H1 (cell line): ENCODE measurements at regions not wholly inside any gene's neighbourhood (a gene's known extent, or its start where the extent isn't known, plus 50 kb on each side); places are given as distances from the start of the nearest gene placed in this dataset.

Experiments
- CTCF ChIA-PET: fragments of 300-600 bp; sonication (Branson Sonifier 250); formaldehyde crosslinking; loops from one replicate; lab custom pipeline; 2021; ENCODE audit not compliant: partially characterized antibody; lab: Charles Lee
- POLR2A ChIA-PET: fragments of 300-600 bp; sonication (Branson Sonifier 250); formaldehyde crosslinking; loops from one replicate; lab custom pipeline; 2021; ENCODE audit warnings: inconsistent platforms; ENCODE audit not compliant: partially characterized antibody; lab: Charles Lee
- DNase-seq, 2 experiments: peaks; one replicate each; pipeline versions ENCODE4 v3.0.0 to v3.0.0-alpha.2; 2010 to 2022; ENCODE audit warnings: low spot score in 2 of 2, low read depth in 1 of 2, mixed read lengths in 1 of 2
- FAIRE-seq: peaks from 2 replicates; lab custom pipeline; 2011; peaks lifted over from hg19 to GRCh38; lab: Jason Lieb, UNC
- H2AFZ ChIP-seq: 2 replicates; pipeline ENCODE4 v1.8.1; 2012; ENCODE audit warnings: low read length, inconsistent platforms
- H2AK5ac ChIP-seq: 2 replicates; pipeline ENCODE4 v1.6.1; 2013; ENCODE audit warnings: low read depth, low read length
- H2BK120ac ChIP-seq: replicated peaks from 2 replicates; pipeline ENCODE3; 2013; ENCODE audit warnings: low read depth, low read length, inconsistent platforms
- H2BK12ac ChIP-seq: 2 replicates; pipeline ENCODE4 v1.6.1; 2013; ENCODE audit warnings: low read depth, low read length
- H2BK15ac ChIP-seq: 2 replicates; pipeline ENCODE4 v1.6.1; 2013; ENCODE audit warnings: low read length
- H2BK20ac ChIP-seq: 2 replicates; pipeline ENCODE4 v1.6.1; 2013; ENCODE audit warnings: low read length
- H2BK5ac ChIP-seq: 2 replicates; pipeline ENCODE4 v1.6.1; 2013; ENCODE audit warnings: low read depth, low read length
- H3K14ac ChIP-seq: 2 replicates; pipeline ENCODE4 v1.6.1; 2013; ENCODE audit warnings: inconsistent platforms; ENCODE audit not compliant: insufficient read length
- H3K18ac ChIP-seq: 2 replicates; pipeline ENCODE4 v1.6.1; 2013; ENCODE audit warnings: low read length; ENCODE audit errors: extremely low read depth
- H3K23ac ChIP-seq: 2 replicates; pipeline ENCODE4 v1.6.1; 2013; ENCODE audit warnings: inconsistent platforms; ENCODE audit not compliant: insufficient read length
- H3K23me2 ChIP-seq: 2 replicates; pipeline ENCODE4 v1.6.1; 2013; ENCODE audit warnings: low read depth, low read length
- H3K27ac ChIP-seq: 2 replicates; pipeline ENCODE4 v1.6.1; 2011; ENCODE audit warnings: low read depth, low read length, inconsistent platforms
- H3K27me3 ChIP-seq, 4 experiments: replicated peaks in 1 of 4; 1 replicate in 1 of 4; 2 replicates in 3 of 4; pipeline versions ENCODE4 v1.6.1 to v1.8.1; 2011 to 2013; ENCODE audit warnings: low read length in 3 of 4, mild to moderate bottlenecking in 3 of 4, inconsistent platforms in 2 of 4, mixed read lengths in 2 of 4, moderate library complexity in 1 of 4; ENCODE audit not compliant: control insufficient read depth in 3 of 4, insufficient read depth in 3 of 4; ENCODE audit errors: extremely low read depth in 1 of 4
- H3K36me3 ChIP-seq, 4 experiments: 2 replicates each; pipeline versions ENCODE4 v1.6.1 to v1.8.1; 2011 to 2013; ENCODE audit warnings: mild to moderate bottlenecking in 4 of 4, low read length in 3 of 4, moderate library complexity in 2 of 4, control low read depth in 1 of 4, inconsistent platforms in 1 of 4; ENCODE audit not compliant: insufficient read depth in 4 of 4, control insufficient read depth in 2 of 4
- H3K4ac ChIP-seq: replicated peaks from 2 replicates; pipeline ENCODE3; 2013; ENCODE audit warnings: low read length, low read depth, mixed read lengths, inconsistent platforms; ENCODE audit not compliant: insufficient read length
- H3K4me1 ChIP-seq, 4 experiments: replicated peaks in 1 of 4; 1 replicate in 1 of 4; 2 replicates in 3 of 4; pipeline versions ENCODE4 v1.6.1 to v1.8.1; 2011 to 2013; ENCODE audit warnings: low read length in 3 of 4, inconsistent platforms in 2 of 4, mixed read lengths in 1 of 4; ENCODE audit not compliant: insufficient read depth in 4 of 4, control insufficient read depth in 3 of 4
- H3K4me2 ChIP-seq, 2 experiments: 2 replicates each; pipeline versions ENCODE4 v1.6.1 to v1.8.1; 2011 to 2013; ENCODE audit warnings: low read depth in 2 of 2, low read length in 2 of 2, control low read depth in 1 of 2, inconsistent platforms in 1 of 2, mild to moderate bottlenecking in 1 of 2; ENCODE audit not compliant: insufficient read depth in 1 of 2
- H3K4me3 ChIP-seq, 4 experiments: fragments of 200-600, 300-600 bp in 1 of 4; sonication (generic), shearing (Covaris generic), sonication (Bioruptor Twin) in 1 of 4; 2 replicates each; pipeline versions ENCODE4 v1.5.1 to v1.8.1; 2011 to 2016; ENCODE audit warnings: low read length in 4 of 4, low read depth in 3 of 4, control low read depth in 2 of 4, inconsistent platforms in 2 of 4, mild to moderate bottlenecking in 2 of 4, mixed read lengths in 1 of 4, moderate library complexity in 1 of 4; ENCODE audit not compliant: insufficient read depth in 2 of 4; ENCODE audit errors: extremely low read depth in 1 of 4
- H3K56ac ChIP-seq: replicated peaks from 2 replicates; pipeline ENCODE3; 2013; ENCODE audit warnings: low read depth, mild to moderate bottlenecking, mixed read lengths, low read length, inconsistent platforms; ENCODE audit not compliant: insufficient read length
- H3K79me1 ChIP-seq: 2 replicates; pipeline ENCODE4 v1.6.1; 2013; ENCODE audit warnings: low read depth, low read length, control low read depth
- H3K79me2 ChIP-seq, 2 experiments: 2 replicates each; pipeline versions ENCODE4 v1.6.1 to v1.8.1; 2012 to 2013; ENCODE audit warnings: low read length in 2 of 2, mild to moderate bottlenecking in 2 of 2, inconsistent platforms in 1 of 2; ENCODE audit not compliant: insufficient read depth in 2 of 2, control insufficient read depth in 1 of 2
- H3K9ac ChIP-seq, 4 experiments: replicated peaks in 1 of 4; 1 replicate in 1 of 4; 2 replicates in 3 of 4; pipeline versions ENCODE4 v1.6.1 to v1.8.1; 2011 to 2013; ENCODE audit warnings: low read depth in 3 of 4, low read length in 3 of 4, control low read depth in 2 of 4, mild to moderate bottlenecking in 2 of 4, moderate library complexity in 2 of 4, inconsistent platforms in 1 of 4; ENCODE audit errors: extremely low read depth in 1 of 4
- H3K9me3 ChIP-seq, 2 experiments: 2 replicates each; pipeline versions ENCODE4 v1.6.1 to v1.8.1; 2012 to 2013; ENCODE audit warnings: mild to moderate bottlenecking in 2 of 2, moderate library complexity in 2 of 2, control low read depth in 1 of 2, inconsistent platforms in 1 of 2, low read depth in 1 of 2, low read length in 1 of 2, mixed read lengths in 1 of 2; ENCODE audit not compliant: insufficient read depth in 2 of 2
- H4K20me1 ChIP-seq, 2 experiments: replicated peaks in 1 of 2; 2 replicates each; pipeline versions ENCODE3 to v1.8.1; 2011 to 2013; ENCODE audit warnings: inconsistent platforms in 2 of 2, low read length in 2 of 2, mild to moderate bottlenecking in 1 of 2; ENCODE audit not compliant: insufficient read depth in 2 of 2, control insufficient read depth in 1 of 2
- H4K5ac ChIP-seq: 2 replicates; pipeline ENCODE4 v1.6.1; 2013; ENCODE audit warnings: low read length, low read depth, mixed read lengths, inconsistent platforms; ENCODE audit not compliant: insufficient read length
- H4K8ac ChIP-seq: 2 replicates; pipeline ENCODE4 v1.8.0; 2013; ENCODE audit warnings: mild to moderate bottlenecking, moderate library complexity, low read length, inconsistent platforms; ENCODE audit not compliant: insufficient read depth; ENCODE audit errors: extremely low read depth
- H4K91ac ChIP-seq: replicated peaks from 2 replicates; pipeline ENCODE3; 2013; ENCODE audit warnings: low read length, mixed read lengths, inconsistent platforms; ENCODE audit not compliant: insufficient read length
- BRCA1 ChIP-seq: IDR thresholded peaks from 2 replicates; pipeline ENCODE4 v1.6.1; 2012; ENCODE audit warnings: low read depth, low read length, improper control_type of control experiment
- EP300 ChIP-seq, 2 experiments: IDR thresholded peaks; 1 replicate in 1 of 2; 2 replicates in 1 of 2; pipeline ENCODE4 v1.6.1; 2011 to 2012; ENCODE audit warnings: low read depth in 2 of 2, low read length in 2 of 2, mild to moderate bottlenecking in 2 of 2, borderline replicate concordance in 1 of 2, inconsistent platforms in 1 of 2, moderate library complexity in 1 of 2
- NRF1 ChIP-seq: IDR thresholded peaks from 2 replicates; pipeline ENCODE4 v1.6.1; 2011; ENCODE audit warnings: mild to moderate bottlenecking, low read depth, low read length, improper control_type of control experiment
- SIX5 ChIP-seq: IDR thresholded peaks from 2 replicates; pipeline ENCODE4 v1.6.1; 2011; ENCODE audit warnings: mild to moderate bottlenecking, low read depth, low read length
- SP2 ChIP-seq: IDR thresholded peaks from 2 replicates; pipeline ENCODE4 v1.6.1; 2012; ENCODE audit warnings: mild to moderate bottlenecking, low read length, inconsistent platforms
- SP4 ChIP-seq: IDR thresholded peaks from 2 replicates; pipeline ENCODE4 v1.6.1; 2012; ENCODE audit warnings: low read length, inconsistent platforms
- TAF7 ChIP-seq: optimal IDR thresholded peaks from 2 replicates; pipeline ENCODE3; 2011; ENCODE audit warnings: low read depth, mild to moderate bottlenecking, inconsistent platforms, low read length, moderate library complexity, borderline replicate concordance
- YY1 ChIP-seq: IDR thresholded peaks from 2 replicates; pipeline ENCODE4 v1.6.1; 2011; ENCODE audit warnings: low read depth, mild to moderate bottlenecking, low read length
- WGBS, 2 experiments: shearing (Covaris generic) in 1 of 2; methylation state at CpG; one replicate each; pipeline versions ENCODE4 v1.1.6 to v1.1.7; 2013 to 2015; ENCODE audit warnings: low lambda C conversion rate in 2 of 2, mixed read lengths in 2 of 2, inconsistent platforms in 1 of 2, low coverage in 1 of 2, missing lambda C conversion rate in 1 of 2; ENCODE audit not compliant: insufficient replicate concordance in 2 of 2, insufficient coverage in 1 of 2, insufficient read length in 1 of 2; ENCODE audit errors: extremely low coverage in 1 of 2, missing lambda C conversion rate in 1 of 2; 5-methylcytosine and 5-hydroxymethylcytosine counted together

DNA sequence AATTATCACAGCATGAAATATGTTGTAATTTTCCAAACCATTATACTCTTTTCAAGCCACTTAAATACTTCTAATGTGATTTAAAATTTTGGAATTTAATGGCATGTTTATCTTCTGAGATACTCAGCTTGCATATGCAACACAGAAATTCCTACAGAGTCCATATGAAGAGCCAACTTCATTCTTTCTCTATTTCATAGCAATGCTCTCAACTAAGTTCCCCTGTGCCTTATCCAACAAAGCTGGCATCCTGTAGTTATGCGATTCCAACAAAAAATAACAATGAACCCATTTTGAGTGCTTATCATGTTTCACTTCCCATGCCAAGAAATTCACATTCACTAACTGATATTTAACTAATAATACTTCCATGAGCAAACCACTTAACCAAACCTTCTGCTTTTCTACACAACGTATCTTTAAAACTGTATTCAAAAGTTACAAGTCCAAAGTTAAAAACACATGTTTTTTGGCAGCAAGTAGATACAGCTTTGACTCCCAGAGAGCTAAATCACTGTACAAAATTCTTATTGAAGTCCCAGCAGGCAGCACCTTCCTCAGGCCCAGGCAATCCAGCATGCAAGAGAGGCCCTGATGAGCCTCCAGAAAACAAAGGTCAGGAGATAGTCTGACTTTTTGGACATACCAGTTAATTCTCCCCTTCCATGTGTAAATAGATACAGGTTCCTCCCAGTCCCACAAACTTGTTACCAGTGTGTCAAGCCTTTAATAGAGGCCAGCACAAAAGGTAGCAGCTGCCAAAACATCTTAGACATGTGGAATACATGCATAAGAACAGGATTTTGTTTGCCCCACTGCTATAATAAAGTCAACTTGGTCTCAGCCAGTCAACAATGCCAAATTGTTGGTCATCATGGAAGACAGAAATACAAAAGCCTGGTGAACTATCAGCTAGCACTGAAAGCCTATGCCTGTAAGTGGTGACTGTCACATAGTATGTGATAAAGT, 113.1 kb upstream of the WDR75 start:
- Histone ChIP-seq H2AFZ (no peak overlapping the region), H2BK120ac (no peak overlapping the region), H3K14ac (no peak overlapping the region), H2BK12ac (no peak overlapping the region), H3K27ac (no peak overlapping the region), H3K18ac (no peak overlapping the region), H3K36me3 (no peaks in the 10 kb centered on the region), H3K79me1 (no peaks in the 10 kb centered on the region), H4K8ac (no peak overlapping the region), H3K27me3 (no peaks in the 10 kb centered on the region), H3K9me3 (no peaks in the 10 kb centered on the region), H3K23me2 (peaks cover 2% of the 10 kb centered on the region; the same call in 1 of the 2 replicates), H3K9ac (no peak overlapping the region), H2BK20ac (no peak overlapping the region), H3K4me3 (no peak overlapping the region), H4K91ac (no peak overlapping the region), H2AK5ac (no peak overlapping the region), H3K4ac (no peak overlapping the region), H4K5ac (no peak overlapping the region), H4K20me1 (no peaks in the 10 kb centered on the region), H3K4me1 (0 out of 7 replicates have a peak, but pooled peaks cover 0 to 2% (median 0%) of the 10 kb centered on the region in 4 experiments), H3K79me2 (no peaks in the 10 kb centered on the region), H3K4me2 (no peak overlapping the region), H3K23ac (no peak overlapping the region), H3K56ac (no peak overlapping the region), H2BK15ac (no peak overlapping the region), H2BK5ac (no peak overlapping the region)
- DNase-seq (no peak), FAIRE-seq (no peak)
- TF ChIP-seq SP2, result no peak
- no peak for TF ChIP-seq TAF7
- no peak for TF ChIP-seq YY1
- TF ChIP-seq NRF1, result no peak
- no peak for TF ChIP-seq EP300 (IDR thresholded peaks at IDR 0.05; ENCODE audit: borderline replicate concordance in 1 of 2, low read depth in 2 of 2, low read length in 2 of 2)
- TF ChIP-seq SP4, result no peak
- TF ChIP-seq BRCA1, result no peak
- no peak for TF ChIP-seq SIX5
- ChIA-PET POLR2A (no interaction called here), CTCF (interaction anchor here (0.6 kb wide), 1 partner anchor 42 kb away, joined by 4 read pairs; no protein-coding TSS in a partner anchor)
- 38% methylated on average over 2 of the region's 2 CpGs; no CpG with 5 or more reads in 1 of the 2 experiments for WGBS, 2 experiments
